ENCODE measurements at regions not wholly inside any gene's neighbourhood (a gene's known extent, or its start where the extent isn't known, plus 50 kb on each side); places are given as distances from the start of the nearest gene placed in this dataset.

GRCh38 chr5:166398131-166398530 lies 1893.3 kb upstream of the WWC1 start (continued):
- TF ChIP-seq, protein P1, sequence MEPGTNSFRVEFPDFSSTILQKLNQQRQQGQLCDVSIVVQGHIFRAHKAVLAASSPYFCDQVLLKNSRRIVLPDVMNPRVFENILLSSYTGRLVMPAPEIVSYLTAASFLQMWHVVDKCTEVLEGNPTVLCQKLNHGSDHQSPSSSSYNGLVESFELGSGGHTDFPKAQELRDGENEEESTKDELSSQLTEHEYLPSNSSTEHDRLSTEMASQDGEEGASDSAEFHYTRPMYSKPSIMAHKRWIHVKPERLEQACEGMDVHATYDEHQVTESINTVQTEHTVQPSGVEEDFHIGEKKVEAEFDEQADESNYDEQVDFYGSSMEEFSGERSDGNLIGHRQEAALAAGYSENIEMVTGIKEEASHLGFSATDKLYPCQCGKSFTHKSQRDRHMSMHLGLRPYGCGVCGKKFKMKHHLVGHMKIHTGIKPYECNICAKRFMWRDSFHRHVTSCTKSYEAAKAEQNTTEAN (CRISPR knock-in tag; IDR thresholded peaks at IDR 0.05) = no peak
- TF ChIP-seq, protein P2, sequence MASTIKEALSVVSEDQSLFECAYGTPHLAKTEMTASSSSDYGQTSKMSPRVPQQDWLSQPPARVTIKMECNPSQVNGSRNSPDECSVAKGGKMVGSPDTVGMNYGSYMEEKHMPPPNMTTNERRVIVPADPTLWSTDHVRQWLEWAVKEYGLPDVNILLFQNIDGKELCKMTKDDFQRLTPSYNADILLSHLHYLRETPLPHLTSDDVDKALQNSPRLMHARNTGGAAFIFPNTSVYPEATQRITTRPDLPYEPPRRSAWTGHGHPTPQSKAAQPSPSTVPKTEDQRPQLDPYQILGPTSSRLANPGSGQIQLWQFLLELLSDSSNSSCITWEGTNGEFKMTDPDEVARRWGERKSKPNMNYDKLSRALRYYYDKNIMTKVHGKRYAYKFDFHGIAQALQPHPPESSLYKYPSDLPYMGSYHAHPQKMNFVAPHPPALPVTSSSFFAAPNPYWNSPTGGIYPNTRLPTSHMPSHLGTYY (CRISPR knock-in tag; IDR thresholded peaks at IDR 0.05) = no peak
- no peak for TF ChIP-seq JAZF1 (CRISPR knock-in tag; IDR thresholded peaks at IDR 0.05)
- no peak for TF ChIP-seq SMAD3 (CRISPR knock-in tag; IDR thresholded peaks at IDR 0.05; ENCODE audit: borderline replicate concordance)

DNA sequence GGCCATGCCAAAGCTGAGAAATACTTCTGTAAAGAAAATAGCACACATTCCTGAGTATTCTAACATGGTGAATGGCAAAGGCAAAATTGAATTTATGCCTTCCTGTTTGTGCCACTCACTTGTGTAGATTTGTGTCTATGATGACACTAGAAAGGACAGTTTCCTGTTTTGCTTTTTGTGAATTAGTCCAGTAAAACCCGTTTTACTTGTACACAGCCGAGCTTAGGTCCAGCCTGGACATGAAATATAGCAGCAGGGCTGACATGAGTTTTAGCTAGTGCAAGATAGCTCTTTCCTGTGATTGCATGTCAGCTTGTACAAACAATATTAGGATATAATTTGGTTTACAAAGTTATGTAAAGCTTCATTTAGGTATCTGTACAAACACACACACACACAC lies 1891.7 kb upstream of the WWC1 start:
- TF ChIP-seq JAZF1 (CRISPR knock-in tag; IDR thresholded peaks at IDR 0.05) (no peak), ZNF263 (CRISPR knock-in tag; IDR thresholded peaks at IDR 0.05; ENCODE audit: low read depth) (no peak), ZNF317 (CRISPR knock-in tag; IDR thresholded peaks at IDR 0.05; ENCODE audit: borderline replicate concordance, low read depth) (no peak), ATF2 (CRISPR knock-in tag; IDR thresholded peaks at IDR 0.05; ENCODE audit: borderline replicate concordance, low read depth) (no peak), SOX15 (CRISPR knock-in tag; IDR thresholded peaks at IDR 0.05) (no peak), FOXK1 (CRISPR knock-in tag; IDR thresholded peaks at IDR 0.05) (no peak)
- TF ChIP-seq, protein P3, sequence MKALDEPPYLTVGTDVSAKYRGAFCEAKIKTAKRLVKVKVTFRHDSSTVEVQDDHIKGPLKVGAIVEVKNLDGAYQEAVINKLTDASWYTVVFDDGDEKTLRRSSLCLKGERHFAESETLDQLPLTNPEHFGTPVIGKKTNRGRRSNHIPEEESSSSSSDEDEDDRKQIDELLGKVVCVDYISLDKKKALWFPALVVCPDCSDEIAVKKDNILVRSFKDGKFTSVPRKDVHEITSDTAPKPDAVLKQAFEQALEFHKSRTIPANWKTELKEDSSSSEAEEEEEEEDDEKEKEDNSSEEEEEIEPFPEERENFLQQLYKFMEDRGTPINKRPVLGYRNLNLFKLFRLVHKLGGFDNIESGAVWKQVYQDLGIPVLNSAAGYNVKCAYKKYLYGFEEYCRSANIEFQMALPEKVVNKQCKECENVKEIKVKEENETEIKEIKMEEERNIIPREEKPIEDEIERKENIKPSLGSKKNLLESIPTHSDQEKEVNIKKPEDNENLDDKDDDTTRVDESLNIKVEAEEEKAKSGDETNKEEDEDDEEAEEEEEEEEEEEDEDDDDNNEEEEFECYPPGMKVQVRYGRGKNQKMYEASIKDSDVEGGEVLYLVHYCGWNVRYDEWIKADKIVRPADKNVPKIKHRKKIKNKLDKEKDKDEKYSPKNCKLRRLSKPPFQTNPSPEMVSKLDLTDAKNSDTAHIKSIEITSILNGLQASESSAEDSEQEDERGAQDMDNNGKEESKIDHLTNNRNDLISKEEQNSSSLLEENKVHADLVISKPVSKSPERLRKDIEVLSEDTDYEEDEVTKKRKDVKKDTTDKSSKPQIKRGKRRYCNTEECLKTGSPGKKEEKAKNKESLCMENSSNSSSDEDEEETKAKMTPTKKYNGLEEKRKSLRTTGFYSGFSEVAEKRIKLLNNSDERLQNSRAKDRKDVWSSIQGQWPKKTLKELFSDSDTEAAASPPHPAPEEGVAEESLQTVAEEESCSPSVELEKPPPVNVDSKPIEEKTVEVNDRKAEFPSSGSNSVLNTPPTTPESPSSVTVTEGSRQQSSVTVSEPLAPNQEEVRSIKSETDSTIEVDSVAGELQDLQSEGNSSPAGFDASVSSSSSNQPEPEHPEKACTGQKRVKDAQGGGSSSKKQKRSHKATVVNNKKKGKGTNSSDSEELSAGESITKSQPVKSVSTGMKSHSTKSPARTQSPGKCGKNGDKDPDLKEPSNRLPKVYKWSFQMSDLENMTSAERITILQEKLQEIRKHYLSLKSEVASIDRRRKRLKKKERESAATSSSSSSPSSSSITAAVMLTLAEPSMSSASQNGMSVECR (CRISPR knock-in tag; IDR thresholded peaks at IDR 0.05; ENCODE audit: borderline replicate concordance) = no peak
- TF ChIP-seq, protein P4, sequence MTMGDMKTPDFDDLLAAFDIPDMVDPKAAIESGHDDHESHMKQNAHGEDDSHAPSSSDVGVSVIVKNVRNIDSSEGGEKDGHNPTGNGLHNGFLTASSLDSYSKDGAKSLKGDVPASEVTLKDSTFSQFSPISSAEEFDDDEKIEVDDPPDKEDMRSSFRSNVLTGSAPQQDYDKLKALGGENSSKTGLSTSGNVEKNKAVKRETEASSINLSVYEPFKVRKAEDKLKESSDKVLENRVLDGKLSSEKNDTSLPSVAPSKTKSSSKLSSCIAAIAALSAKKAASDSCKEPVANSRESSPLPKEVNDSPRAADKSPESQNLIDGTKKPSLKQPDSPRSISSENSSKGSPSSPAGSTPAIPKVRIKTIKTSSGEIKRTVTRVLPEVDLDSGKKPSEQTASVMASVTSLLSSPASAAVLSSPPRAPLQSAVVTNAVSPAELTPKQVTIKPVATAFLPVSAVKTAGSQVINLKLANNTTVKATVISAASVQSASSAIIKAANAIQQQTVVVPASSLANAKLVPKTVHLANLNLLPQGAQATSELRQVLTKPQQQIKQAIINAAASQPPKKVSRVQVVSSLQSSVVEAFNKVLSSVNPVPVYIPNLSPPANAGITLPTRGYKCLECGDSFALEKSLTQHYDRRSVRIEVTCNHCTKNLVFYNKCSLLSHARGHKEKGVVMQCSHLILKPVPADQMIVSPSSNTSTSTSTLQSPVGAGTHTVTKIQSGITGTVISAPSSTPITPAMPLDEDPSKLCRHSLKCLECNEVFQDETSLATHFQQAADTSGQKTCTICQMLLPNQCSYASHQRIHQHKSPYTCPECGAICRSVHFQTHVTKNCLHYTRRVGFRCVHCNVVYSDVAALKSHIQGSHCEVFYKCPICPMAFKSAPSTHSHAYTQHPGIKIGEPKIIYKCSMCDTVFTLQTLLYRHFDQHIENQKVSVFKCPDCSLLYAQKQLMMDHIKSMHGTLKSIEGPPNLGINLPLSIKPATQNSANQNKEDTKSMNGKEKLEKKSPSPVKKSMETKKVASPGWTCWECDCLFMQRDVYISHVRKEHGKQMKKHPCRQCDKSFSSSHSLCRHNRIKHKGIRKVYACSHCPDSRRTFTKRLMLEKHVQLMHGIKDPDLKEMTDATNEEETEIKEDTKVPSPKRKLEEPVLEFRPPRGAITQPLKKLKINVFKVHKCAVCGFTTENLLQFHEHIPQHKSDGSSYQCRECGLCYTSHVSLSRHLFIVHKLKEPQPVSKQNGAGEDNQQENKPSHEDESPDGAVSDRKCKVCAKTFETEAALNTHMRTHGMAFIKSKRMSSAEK (CRISPR knock-in tag; IDR thresholded peaks at IDR 0.05; ENCODE audit: borderline replicate concordance) = no peak
- TF ChIP-seq, protein P5, sequence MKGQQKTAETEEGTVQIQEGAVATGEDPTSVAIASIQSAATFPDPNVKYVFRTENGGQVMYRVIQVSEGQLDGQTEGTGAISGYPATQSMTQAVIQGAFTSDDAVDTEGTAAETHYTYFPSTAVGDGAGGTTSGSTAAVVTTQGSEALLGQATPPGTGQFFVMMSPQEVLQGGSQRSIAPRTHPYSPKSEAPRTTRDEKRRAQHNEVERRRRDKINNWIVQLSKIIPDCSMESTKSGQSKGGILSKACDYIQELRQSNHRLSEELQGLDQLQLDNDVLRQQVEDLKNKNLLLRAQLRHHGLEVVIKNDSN (CRISPR knock-in tag; IDR thresholded peaks at IDR 0.05) = no peak
- DNase-seq (ENCODE audit: low spot score) (no peak), ATAC-seq (no peak)
- Mint-ChIP-seq H3K27ac (no peak overlapping the region), H3K9me3 (peaks cover 9% of the 10 kb centered on the region), H3K4me1 (peaks cover 3% of the 10 kb centered on the region), H3K36me3 (peaks cover 2% of the 10 kb centered on the region), H3K4me3 (no peak overlapping the region), H3K27me3 (ENCODE audit: low read depth) (no peaks in the 10 kb centered on the region; the same call in 1 of the 2 replicates)
- CTCF ChIA-PET = no interaction called here
- POLR2A ChIA-PET = no interaction called here
